HCT116 (cell line): ENCODE measurements at regions not wholly inside any gene's neighbourhood (a gene's known extent, or its start where the extent isn't known, plus 50 kb on each side); places are given as distances from the start of the nearest gene placed in this dataset.

Experiments
- ATAC-seq: fragments of 200-7000 bp; cut with Tn5 transposase; 2 replicates; pipeline ENCODE4 v1.9.1; 2020; ENCODE audit warnings: mild to moderate bottlenecking, moderate library complexity
- BruUV-seq: library from RNA; stranded (reverse); fragments of 400-500 nt; replicated peaks from 2 replicates; lab custom pipeline; 2021; lab: Mats Ljungman, UMichigan
- CTCF ChIA-PET: fragments of 300-600 bp; sonication (Branson Sonifier 250); formaldehyde crosslinking; loops from one replicate; lab custom pipeline; 2021; ENCODE audit warnings: antibody characterized with exemption; lab: Charles Lee
- POLR2A ChIA-PET: fragments of 300-600, 350-600 bp; sonication (Branson Sonifier 250); formaldehyde crosslinking; loops from one replicate; lab custom pipeline; 2021; ENCODE audit warnings: antibody characterized with exemption; lab: Charles Lee
- RAD21 ChIA-PET, 2 experiments: fragments of 300-600 bp; sonication (Branson Sonifier 250); formaldehyde crosslinking; loops; one replicate each; lab custom pipeline; 2023; ENCODE audit warnings: low total read pairs in 2 of 2; ENCODE audit not compliant: uncharacterized antibody in 2 of 2, unreplicated experiment in 2 of 2, low non-redundant PET in 1 of 2; lab: Charles Lee
- DNase-seq: peaks from one replicate; pipeline ENCODE4 v3.0.0-alpha.2; 2010; ENCODE audit warnings: low read depth, low spot score
- H2AFZ ChIP-seq: fragments of 200-600 bp; shearing (Covaris generic), sonication (generic); 2 replicates; pipeline ENCODE4 v1.6.1; 2017; ENCODE audit warnings: low read depth, mixed run types, mixed read lengths, antibody characterized with exemption, low read length; ENCODE audit not compliant: poor library complexity, severe bottlenecking
- H3K27ac ChIP-seq: 2 replicates; pipeline ENCODE4 v1.5.1; 2012; ENCODE audit warnings: low read depth, low read length
- H3K27me3 ChIP-seq: fragments of 200-600 bp; sonication (generic); 2 replicates; pipeline ENCODE4 v1.6.1; 2016; ENCODE audit warnings: mixed run types, low read length, mixed read lengths; ENCODE audit not compliant: insufficient read depth
- H3K36me3 ChIP-seq, 2 experiments: fragments of 200-500 bp in 1 of 2; fragments of 200-600 bp in 1 of 2; sonication (Bioruptor generic) in 1 of 2; sonication (generic) in 1 of 2; 2 replicates each; pipeline versions ENCODE4 v1.5.1 to v1.6.1; 2014 to 2016; ENCODE audit warnings: low read length in 2 of 2, inconsistent platforms in 1 of 2, mixed read lengths in 1 of 2, mixed run types in 1 of 2; ENCODE audit not compliant: insufficient read depth in 2 of 2, control insufficient read depth in 1 of 2
- H3K4me1 ChIP-seq, 2 experiments: fragments of 200-600 bp in 1 of 2; sonication (generic) in 1 of 2; 2 replicates each; pipeline versions ENCODE4 v1.5.1 to v1.6.1; 2012 to 2017; ENCODE audit warnings: low read length in 2 of 2, inconsistent platforms in 1 of 2, mild to moderate bottlenecking in 1 of 2, mixed read lengths in 1 of 2, mixed run types in 1 of 2, moderate library complexity in 1 of 2; ENCODE audit not compliant: insufficient read depth in 2 of 2, control insufficient read depth in 1 of 2
- H3K4me2 ChIP-seq: fragments of 200-600 bp; sonication (generic); 2 replicates; pipeline ENCODE4 v1.6.1; 2017; ENCODE audit warnings: mixed run types, low read length, mixed read lengths
- H3K4me3 ChIP-seq, 2 experiments: fragments of 200-600 bp in 1 of 2; sonication (generic) in 1 of 2; replicated peaks in 1 of 2; 2 replicates each; pipeline ENCODE4 v1.5.1; 2011 to 2016; ENCODE audit warnings: low read length in 2 of 2, control low read depth in 1 of 2, low read depth in 1 of 2, mild to moderate bottlenecking in 1 of 2, mixed read lengths in 1 of 2, mixed run types in 1 of 2
- H3K79me2 ChIP-seq: fragments of 200-600 bp; sonication (generic); 2 replicates; pipeline ENCODE4 v1.6.1; 2017; ENCODE audit warnings: mild to moderate bottlenecking, mixed run types, low read length, moderate library complexity, mixed read lengths; ENCODE audit not compliant: insufficient read depth
- H3K9ac ChIP-seq: fragments of 200-600 bp; sonication (generic); 2 replicates; pipeline ENCODE4 v1.6.1; 2016; ENCODE audit warnings: low read length, mixed read lengths
- H3K9me2 ChIP-seq: fragments of 200-600 bp; sonication (generic), shearing (Covaris generic); 2 replicates; pipeline ENCODE4 v1.6.1; 2017; ENCODE audit warnings: mixed run types, mild to moderate bottlenecking, moderate library complexity; ENCODE audit not compliant: insufficient read depth
- H3K9me3 ChIP-seq, 2 experiments: fragments of 200-500 bp in 1 of 2; fragments of 200-600 bp in 1 of 2; sonication (Bioruptor generic) in 1 of 2; sonication (generic) in 1 of 2; 2 replicates each; pipeline ENCODE4 v1.6.1; 2014 to 2017; ENCODE audit warnings: low read length in 2 of 2, mixed read lengths in 2 of 2, inconsistent platforms in 1 of 2, low read depth in 1 of 2, mild to moderate bottlenecking in 1 of 2, mixed run types in 1 of 2, moderate library complexity in 1 of 2; ENCODE audit not compliant: control insufficient read depth in 1 of 2, insufficient read depth in 1 of 2
- H4K20me1 ChIP-seq: fragments of 200-600 bp; sonication (generic), shearing (Covaris generic); 2 replicates; pipeline ENCODE4 v1.6.1; 2017; ENCODE audit warnings: mixed run types, mild to moderate bottlenecking, moderate library complexity; ENCODE audit not compliant: insufficient read depth
- EZH2phosphoT487 ChIP-seq: fragments of 200-600 bp; IDR thresholded peaks from 2 replicates; pipeline ENCODE4 v1.6.1; 2018; ENCODE audit warnings: antibody characterized with exemption, borderline replicate concordance
- FOSL1 ChIP-seq: IDR thresholded peaks from 2 replicates; pipeline ENCODE4 v1.6.1; 2012; ENCODE audit warnings: low read depth
- MAX ChIP-seq: IDR thresholded peaks from 2 replicates; pipeline ENCODE4 v1.6.1; 2012
- RAD21 ChIP-seq: IDR thresholded peaks from 2 replicates; pipeline ENCODE4 v1.6.1; 2012; ENCODE audit warnings: low read depth, mild to moderate bottlenecking
- intact Hi-C: fragments of 100-400 bp; cut with micrococcal nuclease; formaldehyde crosslinking; loops from 2 replicates; pipeline ENCODE4 v1.10.0; 2022

DNA sequence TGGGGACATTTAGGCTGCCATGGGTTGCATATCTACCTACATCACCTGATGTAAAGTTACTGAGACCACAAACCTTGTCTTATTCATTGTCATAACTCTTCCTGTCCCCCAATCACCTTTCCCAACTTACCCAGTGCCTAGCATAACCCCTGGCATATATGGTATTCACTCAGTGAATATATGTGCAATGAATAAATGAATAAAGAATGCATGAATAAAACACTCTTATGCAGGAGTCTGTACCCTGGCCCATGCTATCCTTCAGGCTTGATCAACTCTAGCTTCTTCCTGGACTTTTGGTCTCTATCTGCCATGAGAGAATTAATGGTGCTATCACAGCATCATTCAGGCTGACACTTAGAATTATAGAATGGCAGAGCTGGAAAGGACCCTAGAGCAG is 285.2 kb downstream of the SMARCA2 start:
- Histone ChIP-seq H3K9me3 (no peaks in the 10 kb centered on the region), H3K9ac (no peak overlapping the region), H3K4me2 (no peak overlapping the region), H2AFZ (no peak overlapping the region), H3K27me3 (no peaks in the 10 kb centered on the region), H4K20me1 (no peaks in the 10 kb centered on the region), H3K36me3 (no peaks in the 10 kb centered on the region), H3K4me3 (no peak overlapping the region), H3K27ac (no peak overlapping the region), H3K4me1 (no peaks in the 10 kb centered on the region), H3K79me2 (no peaks in the 10 kb centered on the region), H3K9me2 (no peaks in the 10 kb centered on the region)
- ChIA-PET RAD21 (no interaction called here), CTCF (no interaction called here), POLR2A (no interaction called here)
- no peak for DNase-seq
- intact Hi-C loops: no loop called here
- no peak for ATAC-seq
- BruUV-seq: no TSS peak
- TF ChIP-seq EZH2phosphoT487: no peak
- no peak for TF ChIP-seq FOSL1

DNA sequence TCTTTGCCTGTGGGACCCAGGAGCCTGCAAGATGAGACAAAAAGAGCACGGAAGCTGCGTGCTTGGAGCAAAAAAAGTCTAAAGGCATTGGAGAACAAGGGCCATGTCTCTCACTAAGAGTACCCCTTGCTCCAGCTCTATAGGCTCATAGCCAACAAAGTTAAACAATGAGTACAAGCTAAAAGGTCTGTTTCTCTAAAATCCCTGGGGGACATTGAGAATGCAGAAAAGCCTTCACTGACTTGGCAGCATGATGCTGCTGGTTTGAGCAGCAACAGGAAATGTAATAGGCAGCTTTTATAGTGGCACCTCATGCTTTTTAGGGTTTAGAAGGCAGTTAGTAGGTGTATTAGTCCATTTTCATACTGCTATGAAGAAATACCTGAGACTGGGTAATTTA is 287.5 kb downstream of the SMARCA2 start:
- Histone ChIP-seq H3K9ac (no peak overlapping the region), H2AFZ (no peak overlapping the region), H3K79me2 (no peaks in the 10 kb centered on the region), H3K9me3 (no peaks in the 10 kb centered on the region), H3K36me3 (no peaks in the 10 kb centered on the region), H4K20me1 (no peaks in the 10 kb centered on the region), H3K27ac (no peak overlapping the region), H3K27me3 (no peaks in the 10 kb centered on the region), H3K9me2 (no peaks in the 10 kb centered on the region), H3K4me3 (no peak overlapping the region), H3K4me1 (no peaks in the 10 kb centered on the region), H3K4me2 (no peak overlapping the region)
- ATAC-seq (no peak), DNase-seq (no peak)
- ChIA-PET RAD21 (no interaction called here), CTCF (no interaction called here), POLR2A (no interaction called here)
- TF ChIP-seq RAD21 (no peak), MAX (no peak)
- intact Hi-C loops: no loop called here
- BruUV-seq: no TSS peak
